GM19238 (cell line): ENCODE measurements at regions not wholly inside any gene's neighbourhood (a gene's known extent, or its start where the extent isn't known, plus 50 kb on each side); places are given as distances from the start of the nearest gene placed in this dataset.

Experiments used
- DNase-seq: peaks from one replicate; pipeline ENCODE4 v3.0.0; 2011; ENCODE audit warnings: low spot score; ENCODE audit not compliant: insufficient read length

GRCh38 chr5:26232706-26233105 is 805.7 kb downstream of the CDH9 start:
- no peak for DNase-seq

- DNase-seq, result no peak
These were observed 807.1 kb downstream of the CDH9 start for GRCh38 chr5:26231316-26231715.

GRCh38 chr5:26229848-26230247 is 808.5 kb downstream of the CDH9 start:
- no peak for DNase-seq

GRCh38 chr5:26227245-26227644 is 811.1 kb downstream of the CDH9 start:
- no peak for DNase-seq

- DNase-seq, result no peak
These were observed 833.3 kb downstream of the CDH9 start for GRCh38 chr5:26205121-26205520.

- no peak for DNase-seq
These were observed 844.8 kb downstream of the CDH9 start for GRCh38 chr5:26193626-26194025.

GRCh38 chr5:26192486-26192885 is 845.9 kb downstream of the CDH9 start:
- no peak for DNase-seq

GRCh38 chr5:26181582-26181981 is 856.8 kb downstream of the CDH9 start:
- no peak for DNase-seq

GRCh38 chr5:26148569-26149107 is 889.7 kb downstream of the CDH9 start:
- DNase-seq, result no peak

- DNase-seq, result no peak
These were observed 895.1 kb downstream of the CDH9 start for GRCh38 chr5:26143259-26143658.

- DNase-seq, result no peak
These were observed 917.0 kb downstream of the CDH9 start for GRCh38 chr5:26121338-26121737.

GRCh38 chr5:26104175-26104574 is 934.2 kb downstream of the CDH9 start:
- no peak for DNase-seq

GRCh38 chr5:26060212-26060611 is 978.2 kb downstream of the CDH9 start:
- DNase-seq, result no peak

GRCh38 chr5:26054594-26054993 is 983.8 kb downstream of the CDH9 start:
- no peak for DNase-seq

GRCh38 chr5:26034813-26035212 is 1003.6 kb downstream of the CDH9 start:
- no peak for DNase-seq

- DNase-seq, result no peak
These were observed 1006.9 kb downstream of the CDH9 start for GRCh38 chr5:26031481-26031880.

GRCh38 chr5:26026044-26026443 is 1012.3 kb downstream of the CDH9 start:
- no peak for DNase-seq

- no peak for DNase-seq
These were observed 1013.6 kb downstream of the CDH9 start for GRCh38 chr5:26024774-26025173.

- no peak for DNase-seq
These were observed 1015.0 kb downstream of the CDH9 start for GRCh38 chr5:26023361-26023760.

GRCh38 chr5:26014206-26014605 is 1024.2 kb downstream of the CDH9 start:
- DNase-seq, result no peak

- DNase-seq, result no peak
These were observed 1026.3 kb downstream of the CDH9 start for GRCh38 chr5:26012078-26012477.

- no peak for DNase-seq
These were observed 1028.6 kb downstream of the CDH9 start for GRCh38 chr5:26009742-26010141.

- no peak for DNase-seq
These were observed 1034.4 kb downstream of the CDH9 start for GRCh38 chr5:26003966-26004365.

GRCh38 chr5:25995209-25995608 is 1043.2 kb downstream of the CDH9 start:
- no peak for DNase-seq
